HL-60 (cell line): ENCODE measurements at regions not wholly inside any gene's neighbourhood (a gene's known extent, or its start where the extent isn't known, plus 50 kb on each side); places are given as distances from the start of the nearest gene placed in this dataset.

Source experiments
- CTCF ChIP-seq: IDR thresholded peaks from one replicate; pipeline ENCODE4 v1.5.1; 2011; ENCODE audit warnings: low read length, control low read depth, inconsistent platforms; ENCODE audit not compliant: insufficient read depth
- POLR2AphosphoS5 ChIP-seq: IDR thresholded peaks from 2 replicates; pipeline ENCODE4 v1.6.1; 2012; ENCODE audit warnings: low read depth
- TF ChIP-seq, protein P1 (sequence below): IDR thresholded peaks from 2 replicates; pipeline ENCODE4 v1.6.1; 2012; ENCODE audit warnings: low read depth; ENCODE audit not compliant: insufficient replicate concordance

GRCh38 chr2:11997142-11997541 lies 250.7 kb downstream of the LPIN1 start:
- no peak for TF ChIP-seq CTCF
- TF ChIP-seq, protein P1, sequence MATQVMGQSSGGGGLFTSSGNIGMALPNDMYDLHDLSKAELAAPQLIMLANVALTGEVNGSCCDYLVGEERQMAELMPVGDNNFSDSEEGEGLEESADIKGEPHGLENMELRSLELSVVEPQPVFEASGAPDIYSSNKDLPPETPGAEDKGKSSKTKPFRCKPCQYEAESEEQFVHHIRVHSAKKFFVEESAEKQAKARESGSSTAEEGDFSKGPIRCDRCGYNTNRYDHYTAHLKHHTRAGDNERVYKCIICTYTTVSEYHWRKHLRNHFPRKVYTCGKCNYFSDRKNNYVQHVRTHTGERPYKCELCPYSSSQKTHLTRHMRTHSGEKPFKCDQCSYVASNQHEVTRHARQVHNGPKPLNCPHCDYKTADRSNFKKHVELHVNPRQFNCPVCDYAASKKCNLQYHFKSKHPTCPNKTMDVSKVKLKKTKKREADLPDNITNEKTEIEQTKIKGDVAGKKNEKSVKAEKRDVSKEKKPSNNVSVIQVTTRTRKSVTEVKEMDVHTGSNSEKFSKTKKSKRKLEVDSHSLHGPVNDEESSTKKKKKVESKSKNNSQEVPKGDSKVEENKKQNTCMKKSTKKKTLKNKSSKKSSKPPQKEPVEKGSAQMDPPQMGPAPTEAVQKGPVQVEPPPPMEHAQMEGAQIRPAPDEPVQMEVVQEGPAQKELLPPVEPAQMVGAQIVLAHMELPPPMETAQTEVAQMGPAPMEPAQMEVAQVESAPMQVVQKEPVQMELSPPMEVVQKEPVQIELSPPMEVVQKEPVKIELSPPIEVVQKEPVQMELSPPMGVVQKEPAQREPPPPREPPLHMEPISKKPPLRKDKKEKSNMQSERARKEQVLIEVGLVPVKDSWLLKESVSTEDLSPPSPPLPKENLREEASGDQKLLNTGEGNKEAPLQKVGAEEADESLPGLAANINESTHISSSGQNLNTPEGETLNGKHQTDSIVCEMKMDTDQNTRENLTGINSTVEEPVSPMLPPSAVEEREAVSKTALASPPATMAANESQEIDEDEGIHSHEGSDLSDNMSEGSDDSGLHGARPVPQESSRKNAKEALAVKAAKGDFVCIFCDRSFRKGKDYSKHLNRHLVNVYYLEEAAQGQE = no peak
- no peak for TF ChIP-seq POLR2AphosphoS5
